ENCODE measurements at regions not wholly inside any gene's neighbourhood (a gene's known extent, or its start where the extent isn't known, plus 50 kb on each side); places are given as distances from the start of the nearest gene placed in this dataset.

GRCh38 chr7:15837306-15837950 is 150.9 kb upstream of the MEOX2 start:
- TF ChIP-seq CTCF (IDR thresholded peaks at IDR 0.05) (no peak), POLR2A (IDR thresholded peaks at IDR 0.05) (no peak)
